GM23248 (cell line): ENCODE measurements at regions not wholly inside any gene's neighbourhood (a gene's known extent, or its start where the extent isn't known, plus 50 kb on each side); places are given as distances from the start of the nearest gene placed in this dataset.

Experiments
- DNase-seq: peaks from one replicate; pipeline ENCODE4 v3.0.0-alpha.2; 2015
- H2AFZ ChIP-seq: fragments of 200-600 bp; sonication (generic); 2 replicates; pipeline ENCODE4 v1.6.1; 2016; ENCODE audit warnings: antibody characterized with exemption
- H3F3A ChIP-seq: fragments of 200-600 bp; sonication (generic); 2 replicates; pipeline ENCODE4 v1.6.1; 2016; ENCODE audit warnings: mild to moderate bottlenecking, antibody characterized with exemption, mixed run types; ENCODE audit not compliant: insufficient read depth
- H3K27ac ChIP-seq: fragments of 200-600 bp; sonication (generic); 2 replicates; pipeline ENCODE4 v1.5.1; 2016; ENCODE audit warnings: mild to moderate bottlenecking
- H3K27me3 ChIP-seq: fragments of 200-600 bp; sonication (generic); replicated peaks from 2 replicates; pipeline ENCODE4 v1.6.1; 2016; ENCODE audit warnings: mild to moderate bottlenecking; ENCODE audit not compliant: insufficient read depth
- H3K36me3 ChIP-seq: fragments of 200-600 bp; sonication (generic); 2 replicates; pipeline ENCODE4 v1.6.1; 2016; ENCODE audit warnings: low read depth, mild to moderate bottlenecking
- H3K4me1 ChIP-seq: fragments of 200-600 bp; sonication (generic); 2 replicates; pipeline ENCODE4 v1.6.1; 2016; ENCODE audit warnings: mild to moderate bottlenecking; ENCODE audit not compliant: insufficient read depth
- H3K4me2 ChIP-seq: fragments of 200-600 bp; sonication (generic); one replicate; pipeline ENCODE4 v1.6.1; 2016; ENCODE audit warnings: mild to moderate bottlenecking; ENCODE audit not compliant: unreplicated experiment
- H3K4me3 ChIP-seq: fragments of 200-600 bp; sonication (generic); 2 replicates; pipeline ENCODE4 v1.5.1; 2016; ENCODE audit warnings: mild to moderate bottlenecking
- H3K79me2 ChIP-seq: fragments of 200-600 bp; sonication (generic); 2 replicates; pipeline ENCODE4 v1.6.1; 2016; ENCODE audit warnings: mild to moderate bottlenecking; ENCODE audit not compliant: insufficient read depth
- H3K9ac ChIP-seq: fragments of 200-600 bp; sonication (generic); 2 replicates; pipeline ENCODE4 v1.6.1; 2016; ENCODE audit warnings: mild to moderate bottlenecking
- H3K9me2 ChIP-seq: fragments of 200-600 bp; sonication (generic); 2 replicates; pipeline ENCODE4 v1.6.1; 2016; ENCODE audit warnings: mixed run types, mild to moderate bottlenecking, moderate library complexity; ENCODE audit not compliant: insufficient read depth
- H3K9me3 ChIP-seq: fragments of 200-600 bp; sonication (generic); one replicate; pipeline ENCODE4 v1.6.1; 2017; ENCODE audit warnings: low read depth
- H4K20me1 ChIP-seq: fragments of 200-600 bp; sonication (generic); 2 replicates; pipeline ENCODE4 v1.6.0; 2016; ENCODE audit not compliant: insufficient read depth
- EZH2 ChIP-seq: fragments of 200-600 bp; sonication (generic); IDR thresholded peaks from 2 replicates; pipeline ENCODE4 v1.6.1; 2018; ENCODE audit warnings: antibody characterized with exemption, mild to moderate bottlenecking; ENCODE audit not compliant: insufficient read depth, poor library complexity, severe bottlenecking
- EZH2phosphoT487 ChIP-seq: fragments of 200-600 bp; sonication (generic); IDR thresholded peaks from 2 replicates; pipeline ENCODE4 v1.6.1; 2018; ENCODE audit warnings: antibody characterized with exemption, moderate library complexity, mild to moderate bottlenecking, low read depth; ENCODE audit not compliant: insufficient read depth
- WGBS, 2 experiments: methylation state at CpG; one replicate each; pipeline ENCODE4 v1.1.6; 2015 to 2017; ENCODE audit warnings: low lambda C conversion rate in 2 of 2, low coverage in 1 of 2; ENCODE audit errors: missing lambda C conversion rate in 2 of 2; 5-methylcytosine and 5-hydroxymethylcytosine counted together
- in situ Hi-C: fragments of 300-500 bp; cut with MboI; formaldehyde crosslinking; loops from 2 replicates; pipeline ENCODE4 v1.15.0; 2020

DNA sequence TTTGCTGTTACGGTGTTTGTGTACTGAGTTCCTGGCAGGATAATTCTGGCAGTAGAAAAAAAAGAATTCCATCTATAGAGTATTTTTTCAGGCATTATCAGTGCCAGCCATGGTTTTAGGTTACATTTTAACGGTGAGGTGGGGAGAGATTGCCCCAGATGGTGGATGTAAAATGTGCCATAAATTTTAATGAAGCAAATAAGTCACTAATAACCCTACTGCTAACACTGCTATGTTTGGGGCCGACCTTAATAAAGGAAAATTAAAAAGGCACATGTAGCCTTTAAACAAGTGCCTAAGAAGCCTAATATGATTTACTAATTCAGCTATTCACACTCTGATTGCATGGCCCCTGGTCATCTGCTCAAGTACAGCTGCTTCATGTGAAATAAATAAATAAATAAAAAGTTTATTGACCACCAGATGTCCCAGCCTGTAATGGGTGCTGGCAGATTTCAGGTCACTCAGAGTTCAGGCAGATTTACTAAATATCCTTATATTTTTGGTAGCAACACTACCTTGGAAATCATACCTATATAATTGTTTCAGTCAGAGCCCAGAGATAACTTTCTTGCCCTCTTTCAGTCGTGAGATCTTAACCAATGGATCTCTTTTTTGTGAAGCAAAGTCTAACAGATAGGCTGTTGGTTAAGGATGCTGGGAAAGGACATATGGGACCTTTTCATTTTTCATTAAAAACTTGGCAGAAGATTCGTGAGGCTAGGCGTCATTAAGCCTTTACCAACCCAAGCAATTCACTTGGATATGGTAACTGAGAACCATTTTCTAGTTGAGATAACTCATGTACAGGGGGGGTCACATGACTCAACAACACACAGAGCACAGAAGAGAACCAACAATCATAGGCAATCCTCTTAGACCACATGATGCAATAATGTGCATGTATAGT, 495.0 kb upstream of the NRSN1 start:
- Histone ChIP-seq H3K9ac (no peak overlapping the region), H3K27ac (no peak overlapping the region), H4K20me1 (no peaks in the 10 kb centered on the region), H3K27me3 (no peaks in the 10 kb centered on the region), H3K4me3 (no peak overlapping the region), H2AFZ (no peak overlapping the region), H3K4me1 (no peaks in the 10 kb centered on the region), H3K79me2 (no peaks in the 10 kb centered on the region), H3F3A (no peaks in the 10 kb centered on the region), H3K9me3 (no peaks in the 10 kb centered on the region), H3K9me2 (no peaks in the 10 kb centered on the region), H3K36me3 (no peaks in the 10 kb centered on the region), H3K4me2 (no peak overlapping the region)
- TF ChIP-seq EZH2phosphoT487 (no peak), EZH2 (no peak)
- no peak for DNase-seq
- WGBS, 2 experiments: 32 to 38% methylated on average over 6 of the region's 6 CpGs
- in situ Hi-C loops: no loop called here

DNA sequence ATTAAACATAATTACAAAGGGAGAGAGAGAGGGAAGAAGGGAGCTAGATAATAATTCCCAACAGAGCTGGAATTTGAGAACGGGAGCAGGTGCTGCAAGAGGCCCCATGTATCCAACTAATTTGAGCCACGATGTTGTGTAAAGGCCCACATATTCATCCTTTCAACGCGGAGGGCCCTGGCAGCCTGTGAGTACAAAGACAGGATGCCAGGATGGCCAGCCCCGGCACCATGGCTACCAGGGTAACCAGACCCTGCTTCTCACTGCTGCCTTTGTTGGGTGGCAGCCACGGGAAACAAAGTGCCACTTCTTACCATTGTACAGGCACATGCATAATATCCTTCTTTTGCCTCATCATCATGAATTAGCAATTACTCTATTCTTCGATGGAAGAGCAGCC, 492.0 kb upstream of the NRSN1 start:
- Histone ChIP-seq H3K9ac (no peak overlapping the region), H3K27me3 (no peaks in the 10 kb centered on the region), H3K4me1 (no peaks in the 10 kb centered on the region), H3K36me3 (no peaks in the 10 kb centered on the region), H3F3A (no peaks in the 10 kb centered on the region), H2AFZ (no peak overlapping the region), H3K4me2 (no peak overlapping the region), H3K9me3 (no peaks in the 10 kb centered on the region), H3K4me3 (no peak overlapping the region), H3K27ac (no peak overlapping the region), H4K20me1 (no peaks in the 10 kb centered on the region), H3K9me2 (no peaks in the 10 kb centered on the region), H3K79me2 (no peaks in the 10 kb centered on the region)
- DNase-seq: no peak
- in situ Hi-C loops: no loop called here
- TF ChIP-seq EZH2 (no peak), EZH2phosphoT487 (no peak)
- 51 to 56% methylated on average over 7 of the region's 7 CpGs for WGBS, 2 experiments

DNA sequence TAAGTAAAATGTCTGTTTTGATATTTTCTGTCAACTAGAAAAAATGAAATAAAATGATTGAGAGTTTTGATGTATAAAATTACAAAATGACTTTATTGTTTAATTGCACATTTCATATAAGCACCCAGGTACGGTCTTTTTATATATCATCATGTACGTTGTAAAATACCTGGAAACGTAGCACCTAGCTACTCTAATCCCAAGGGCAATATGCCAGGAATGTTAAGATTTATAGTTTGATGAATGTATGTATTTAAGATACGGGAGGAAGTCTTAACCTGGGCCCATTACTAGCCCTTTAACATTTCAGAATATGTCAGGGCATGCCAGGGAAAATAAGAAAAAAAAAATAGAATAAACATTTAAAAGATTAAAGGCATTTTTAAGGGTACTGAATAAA, 490.9 kb upstream of the NRSN1 start:
- Histone ChIP-seq H3K79me2 (no peaks in the 10 kb centered on the region), H4K20me1 (no peaks in the 10 kb centered on the region), H3K27me3 (no peaks in the 10 kb centered on the region), H3F3A (no peaks in the 10 kb centered on the region), H2AFZ (no peak overlapping the region), H3K27ac (no peak overlapping the region), H3K4me3 (no peak overlapping the region), H3K4me1 (no peaks in the 10 kb centered on the region), H3K4me2 (no peak overlapping the region), H3K9me3 (no peaks in the 10 kb centered on the region), H3K9ac (no peak overlapping the region), H3K36me3 (no peaks in the 10 kb centered on the region), H3K9me2 (no peaks in the 10 kb centered on the region)
- no peak for DNase-seq
- WGBS, 2 experiments: 56 to 58% methylated on average over 4 of the region's 4 CpGs
- in situ Hi-C loops: no loop called here
- TF ChIP-seq EZH2 (no peak), EZH2phosphoT487 (no peak)

DNA sequence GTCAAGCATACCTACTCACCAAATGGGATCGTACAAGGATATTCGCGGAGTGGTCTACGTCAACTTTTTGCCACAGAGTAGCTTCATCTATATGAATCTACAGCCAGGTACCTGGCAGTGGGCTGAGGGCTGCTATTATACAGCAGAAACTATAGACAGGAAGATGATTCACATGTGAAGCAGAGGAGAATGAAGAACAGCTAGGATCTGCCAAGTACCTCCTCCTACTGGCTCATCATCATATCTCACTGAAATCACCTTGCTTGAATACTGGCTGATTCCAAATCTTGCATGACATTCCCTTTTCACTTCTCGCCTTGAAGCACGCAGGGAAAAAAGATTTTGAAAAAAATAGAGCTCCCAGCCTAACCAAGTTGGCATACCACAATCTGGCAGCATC, 488.7 kb upstream of the NRSN1 start:
- H4K20me1 ChIP-seq: no peaks in the 10 kb centered on the region
- no peaks in the 10 kb centered on the region for H3K27me3 ChIP-seq
- no peaks in the 10 kb centered on the region for H3K4me1 ChIP-seq
- no peaks in the 10 kb centered on the region for H3K79me2 ChIP-seq
- DNase-seq: peak; percentile 0
- no peaks in the 10 kb centered on the region for H3K36me3 ChIP-seq
- H3K9me3 ChIP-seq: no peaks in the 10 kb centered on the region
- in situ Hi-C loops: no loop called here
- no peak overlapping the region for H3K4me2 ChIP-seq
- no peak overlapping the region for H3K27ac ChIP-seq
- TF ChIP-seq EZH2phosphoT487: no peak
- no peaks in the 10 kb centered on the region for H3F3A ChIP-seq
- no peak overlapping the region for H3K4me3 ChIP-seq
- no peaks in the 10 kb centered on the region for H3K9me2 ChIP-seq
- no peak overlapping the region for H3K9ac ChIP-seq
- WGBS, 2 experiments: 70 to 74% methylated on average over 6 of the region's 6 CpGs
- H2AFZ ChIP-seq: no peak overlapping the region

DNA sequence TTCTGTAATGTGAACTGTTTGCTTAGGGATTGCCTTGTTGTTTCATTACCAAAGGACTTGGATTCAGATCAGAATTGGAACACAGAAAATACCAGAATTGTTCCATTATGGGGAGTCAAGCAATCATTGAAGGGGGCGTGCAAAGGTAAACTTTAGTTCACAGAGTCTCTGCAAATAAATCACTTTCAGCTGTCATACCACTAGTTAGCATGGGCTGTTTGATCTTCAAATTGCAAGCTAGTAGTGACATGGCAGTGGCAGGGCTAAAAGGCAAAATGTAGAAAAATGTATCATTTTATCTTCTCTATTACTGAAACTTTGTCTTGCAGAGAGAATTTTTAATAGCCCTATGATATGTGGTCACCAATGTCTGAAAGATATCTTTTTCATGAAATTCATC, 483.2 kb upstream of the NRSN1 start:
- Histone ChIP-seq H3K36me3 (no peaks in the 10 kb centered on the region), H3K9me3 (no peaks in the 10 kb centered on the region), H3K4me1 (no peaks in the 10 kb centered on the region), H3K4me2 (no peak overlapping the region), H3K9ac (no peak overlapping the region), H3F3A (no peaks in the 10 kb centered on the region), H3K27me3 (no peaks in the 10 kb centered on the region), H2AFZ (no peak overlapping the region), H3K4me3 (no peak overlapping the region), H3K9me2 (no peaks in the 10 kb centered on the region), H3K27ac (no peak overlapping the region), H3K79me2 (no peaks in the 10 kb centered on the region), H4K20me1 (no peaks in the 10 kb centered on the region)
- in situ Hi-C loops: no loop called here
- TF ChIP-seq EZH2: no peak
- TF ChIP-seq EZH2phosphoT487: no peak
- no peak for DNase-seq
- WGBS, 2 experiments: 8 to 34% methylated on average over 1 of the region's 1 CpG
